Peyer's patch (tissue), 4 donors: ENCODE measurements at regions not wholly inside any gene's neighbourhood (a gene's known extent, or its start where the extent isn't known, plus 50 kb on each side); places are given as distances from the start of the nearest gene placed in this dataset.

Experiments used
- DNase-seq, 3 donors: peaks; one replicate each; pipeline ENCODE4 v3.0.0-alpha.2; 2017 to 2019
- H3K27ac ChIP-seq, 4 donors: fragments of 200-600 bp; sonication (generic); one replicate each; pipeline ENCODE4 v1.5.1; 2016 to 2019
- H3K27me3 ChIP-seq, 2 donors: fragments of 200-600 bp; sonication (generic); one replicate each; pipeline ENCODE4 v1.5.1; 2019
- H3K36me3 ChIP-seq, 3 donors: fragments of 200-600 bp; sonication (generic); one replicate each; pipeline ENCODE4 v1.5.1; 2016 to 2019
- H3K4me1 ChIP-seq, 4 donors: fragments of 200-600 bp; sonication (generic); one replicate each; pipeline ENCODE4 v1.5.1; 2016 to 2019
- H3K4me3 ChIP-seq, 4 donors: fragments of 200-600 bp; sonication (generic); 1 replicate in 3 of 4; 2 replicates in 1 of 4; pipeline ENCODE4 v1.5.1; 2016 to 2019; ENCODE audit warnings: mild to moderate bottlenecking in 1 of 4
- H3K9me3 ChIP-seq, 4 donors: fragments of 200-600 bp; sonication (generic); one replicate each; pipeline ENCODE4 v1.5.1; 2016 to 2019; ENCODE audit warnings: mild to moderate bottlenecking in 1 of 4
- POLR2A ChIP-seq, 2 donors: fragments of 450-650 bp; IDR thresholded peaks; one replicate each; pipeline ENCODE4 v1.5.1; 2017; ENCODE audit warnings: antibody characterized with exemption in 2 of 2, mild to moderate bottlenecking in 2 of 2, moderate library complexity in 2 of 2
- TF ChIP-seq, protein P1 (sequence below), 6 experiments: fragments of 450-650 bp in 4 of 6; fragments of 200-600 bp in 2 of 6; sonication (generic) in 1 of 6; IDR thresholded peaks; one replicate each; pipeline ENCODE4 v1.5.1; 2017 to 2019; ENCODE audit warnings: antibody characterized with exemption in 6 of 6, mild to moderate bottlenecking in 3 of 6, moderate library complexity in 1 of 6

DNA sequence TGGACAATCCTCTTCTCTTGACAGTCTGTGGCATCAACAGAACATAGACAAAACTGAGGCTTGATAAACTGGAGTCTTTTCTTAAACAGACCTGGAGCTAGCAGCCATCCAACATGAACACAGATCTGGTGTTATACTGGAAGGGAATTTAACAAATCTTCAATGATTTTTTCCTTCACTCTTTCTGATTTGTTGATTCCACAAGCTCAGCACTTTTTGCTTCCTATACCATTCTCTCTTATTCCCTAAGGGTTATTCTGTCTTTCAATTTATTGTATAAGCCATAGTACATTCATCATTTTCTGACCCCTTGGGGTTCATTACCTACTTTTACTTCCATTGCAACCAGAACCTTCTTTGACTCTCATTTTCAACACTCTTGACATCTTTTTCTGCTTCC, 1255.6 kb downstream of the NLGN4Y start:
- TF ChIP-seq, protein P1, sequence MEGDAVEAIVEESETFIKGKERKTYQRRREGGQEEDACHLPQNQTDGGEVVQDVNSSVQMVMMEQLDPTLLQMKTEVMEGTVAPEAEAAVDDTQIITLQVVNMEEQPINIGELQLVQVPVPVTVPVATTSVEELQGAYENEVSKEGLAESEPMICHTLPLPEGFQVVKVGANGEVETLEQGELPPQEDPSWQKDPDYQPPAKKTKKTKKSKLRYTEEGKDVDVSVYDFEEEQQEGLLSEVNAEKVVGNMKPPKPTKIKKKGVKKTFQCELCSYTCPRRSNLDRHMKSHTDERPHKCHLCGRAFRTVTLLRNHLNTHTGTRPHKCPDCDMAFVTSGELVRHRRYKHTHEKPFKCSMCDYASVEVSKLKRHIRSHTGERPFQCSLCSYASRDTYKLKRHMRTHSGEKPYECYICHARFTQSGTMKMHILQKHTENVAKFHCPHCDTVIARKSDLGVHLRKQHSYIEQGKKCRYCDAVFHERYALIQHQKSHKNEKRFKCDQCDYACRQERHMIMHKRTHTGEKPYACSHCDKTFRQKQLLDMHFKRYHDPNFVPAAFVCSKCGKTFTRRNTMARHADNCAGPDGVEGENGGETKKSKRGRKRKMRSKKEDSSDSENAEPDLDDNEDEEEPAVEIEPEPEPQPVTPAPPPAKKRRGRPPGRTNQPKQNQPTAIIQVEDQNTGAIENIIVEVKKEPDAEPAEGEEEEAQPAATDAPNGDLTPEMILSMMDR (IDR thresholded peaks at IDR 0.05): no peak
- TF ChIP-seq POLR2A (IDR thresholded peaks at IDR 0.05): no peak
- H3K4me3 ChIP-seq: no peak overlapping the region
- no peak overlapping the region for H3K27ac ChIP-seq
- H3K9me3 ChIP-seq: no peaks in the 10 kb centered on the region
- no peaks in the 10 kb centered on the region for H3K36me3 ChIP-seq
- no peaks in the 10 kb centered on the region for H3K27me3 ChIP-seq
- no peaks in the 10 kb centered on the region for H3K4me1 ChIP-seq
- no peak for DNase-seq

DNA sequence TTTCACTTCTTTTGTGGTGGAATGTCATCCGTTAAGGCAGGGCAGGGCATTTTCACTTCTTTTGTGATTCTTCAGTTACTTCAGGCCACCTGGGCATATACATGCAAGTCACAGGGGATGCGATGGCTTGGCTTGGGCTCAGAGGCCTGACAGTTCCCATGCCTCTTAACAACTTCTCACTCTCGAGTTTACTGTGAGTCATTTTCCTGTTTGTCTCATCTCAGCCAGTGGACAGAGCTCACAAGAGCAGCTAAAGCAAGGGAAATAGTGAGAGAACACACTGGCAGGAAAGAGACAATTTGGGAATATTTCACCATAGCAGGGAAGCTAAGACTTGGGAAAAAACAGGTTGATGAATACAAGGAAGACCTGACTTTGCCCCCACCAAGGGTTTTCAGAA, 1275.7 kb downstream of the NLGN4Y start:
- no peaks in the 10 kb centered on the region for H3K4me1 ChIP-seq
- no peaks in the 10 kb centered on the region for H3K27me3 ChIP-seq
- no peak overlapping the region for H3K27ac ChIP-seq
- H3K4me3 ChIP-seq: no peak overlapping the region
- TF ChIP-seq, protein P1 (IDR thresholded peaks at IDR 0.05): no peak
- TF ChIP-seq POLR2A (IDR thresholded peaks at IDR 0.05): no peak
- DNase-seq: no peak
- H3K36me3 ChIP-seq: no peaks in the 10 kb centered on the region
- no peaks in the 10 kb centered on the region for H3K9me3 ChIP-seq

DNA sequence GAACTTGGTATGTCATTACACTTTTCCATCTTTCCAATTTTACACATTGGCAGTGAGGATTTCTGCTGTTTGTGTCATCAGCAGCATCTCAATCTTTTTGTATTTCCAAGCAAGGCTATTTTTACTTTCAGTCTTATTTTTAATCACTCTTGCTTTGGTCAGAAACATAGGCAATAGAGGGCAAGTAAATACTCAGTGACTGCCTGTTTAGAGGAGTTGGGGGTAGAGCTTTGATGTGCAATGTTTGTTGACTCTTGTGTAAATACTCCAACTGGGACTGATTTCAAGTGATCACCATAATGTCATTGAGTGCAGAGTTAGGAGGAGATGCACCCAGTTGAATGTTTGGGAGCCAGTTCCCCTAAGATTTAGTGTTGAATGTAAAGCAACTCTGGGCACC, 1281.7 kb downstream of the NLGN4Y start:
- H3K9me3 ChIP-seq: no peaks in the 10 kb centered on the region
- no peak overlapping the region for H3K4me3 ChIP-seq
- no peak overlapping the region for H3K27ac ChIP-seq
- H3K36me3 ChIP-seq: no peaks in the 10 kb centered on the region
- no peak for DNase-seq
- TF ChIP-seq, protein P1 (IDR thresholded peaks at IDR 0.05): no peak
- no peak for TF ChIP-seq POLR2A (IDR thresholded peaks at IDR 0.05)
- H3K27me3 ChIP-seq: no peaks in the 10 kb centered on the region
- no peaks in the 10 kb centered on the region for H3K4me1 ChIP-seq

DNA sequence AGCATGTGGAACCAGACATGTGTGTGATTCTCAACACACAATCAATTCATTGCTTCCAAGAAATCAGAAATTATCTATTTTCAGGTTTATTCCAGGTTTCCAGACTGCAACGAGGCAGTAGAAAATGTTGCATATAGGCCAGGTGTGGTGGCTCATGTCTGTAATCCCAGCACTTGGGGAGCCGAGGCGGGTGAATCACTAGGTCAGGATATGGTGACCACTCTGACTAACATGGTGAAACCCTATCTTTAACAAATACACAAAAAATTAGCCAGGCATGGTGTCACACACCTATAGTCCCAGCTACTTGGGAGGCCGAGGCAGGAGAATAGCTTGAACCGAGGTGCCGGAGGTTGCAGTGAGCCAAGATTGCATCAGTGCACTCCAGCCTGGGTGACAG, 1289.9 kb downstream of the NLGN4Y start:
- Histone ChIP-seq H3K4me3 (no peak overlapping the region), H3K9me3 (no peaks in the 10 kb centered on the region), H3K4me1 (no peaks in the 10 kb centered on the region), H3K27ac (no peak overlapping the region), H3K36me3 (no peaks in the 10 kb centered on the region), H3K27me3 (no peaks in the 10 kb centered on the region)
- no peak for DNase-seq
- TF ChIP-seq POLR2A (IDR thresholded peaks at IDR 0.05): no peak
- TF ChIP-seq, protein P1 (IDR thresholded peaks at IDR 0.05): no peak
